ENCODE measurements at regions not wholly inside any gene's neighbourhood (a gene's known extent, or its start where the extent isn't known, plus 50 kb on each side); places are given as distances from the start of the nearest gene placed in this dataset.
"Not testable (repeated sequence)": the region's sequence is repeated elsewhere in the genome, so short reads cannot be mapped to it uniquely, and the experiment has no call there.

- no peak for DNase-seq
Measured at GRCh38 chr6:78513856-78514255, 353.5 kb upstream of the IRAK1BP1 start.

- no peak for DNase-seq
Measured at GRCh38 chr6:78515271-78515670, 352.1 kb upstream of the IRAK1BP1 start.

GRCh38 chr6:78517399-78517798 lies 350.0 kb upstream of the IRAK1BP1 start:
- DNase-seq: no peak

- DNase-seq: no peak
Measured at GRCh38 chr6:78523622-78524021, 343.7 kb upstream of the IRAK1BP1 start.

- no peak for DNase-seq
Measured at GRCh38 chr6:78525976-78526375, 341.4 kb upstream of the IRAK1BP1 start.

- DNase-seq: no peak
Measured at GRCh38 chr6:78526432-78526831, 340.9 kb upstream of the IRAK1BP1 start.

- no peak for DNase-seq
Measured at GRCh38 chr6:78528926-78529325, 338.4 kb upstream of the IRAK1BP1 start.

- DNase-seq: no peak
Measured at GRCh38 chr6:78530208-78530607, 337.1 kb upstream of the IRAK1BP1 start.

- no peak for DNase-seq
Measured at GRCh38 chr6:78533426-78533825, 333.9 kb upstream of the IRAK1BP1 start.

GRCh38 chr6:78533876-78534275 lies 333.5 kb upstream of the IRAK1BP1 start:
- DNase-seq: no peak

- DNase-seq: no peak
Measured at GRCh38 chr6:78538002-78538401, 329.3 kb upstream of the IRAK1BP1 start.

- not testable (repeated sequence) for DNase-seq
Measured at GRCh38 chr6:78547636-78548035, 319.7 kb upstream of the IRAK1BP1 start.

GRCh38 chr6:78551361-78551760 lies 316.0 kb upstream of the IRAK1BP1 start:
- no peak for DNase-seq

GRCh38 chr6:78552435-78552834 lies 314.9 kb upstream of the IRAK1BP1 start:
- DNase-seq: no peak

GRCh38 chr6:78554341-78554740 lies 313.0 kb upstream of the IRAK1BP1 start:
- DNase-seq: no peak

- no peak for DNase-seq
Measured at GRCh38 chr6:78559056-78559455, 308.3 kb upstream of the IRAK1BP1 start.

- no peak for DNase-seq
Measured at GRCh38 chr6:78561015-78561414, 306.3 kb upstream of the IRAK1BP1 start.

GRCh38 chr6:78565997-78566396 lies 301.4 kb upstream of the IRAK1BP1 start:
- DNase-seq: no peak

GRCh38 chr6:78570044-78570443 lies 297.3 kb upstream of the IRAK1BP1 start:
- no peak for DNase-seq

GRCh38 chr6:78577585-78577984 lies 289.8 kb upstream of the IRAK1BP1 start:
- no peak for DNase-seq

- no peak for DNase-seq
Measured at GRCh38 chr6:78578430-78578829, 288.9 kb upstream of the IRAK1BP1 start.

- no peak for DNase-seq
Measured at GRCh38 chr6:78580923-78581322, 286.4 kb upstream of the IRAK1BP1 start.

GRCh38 chr6:78583079-78583478 lies 284.3 kb upstream of the IRAK1BP1 start:
- DNase-seq: no peak

- DNase-seq: no peak
Measured at GRCh38 chr6:78589436-78589835, 277.9 kb upstream of the IRAK1BP1 start.

GRCh38 chr6:78593898-78594667 lies 273.3 kb upstream of the IRAK1BP1 start:
- DNase-seq: no peak

Data from NCI-H2081 treated with DMSO at 0.1 percent for 48 hours (cell line).